Neuronal stem cell (in vitro differentiated cells): ENCODE measurements at regions not wholly inside any gene's neighbourhood (a gene's known extent, or its start where the extent isn't known, plus 50 kb on each side); places are given as distances from the start of the nearest gene placed in this dataset.

Experiments
- DNase-seq: peaks from one replicate; pipeline ENCODE4 v3.0.0-alpha.2; 2013; ENCODE audit warnings: low spot score
- H2AFZ ChIP-seq: one replicate; pipeline ENCODE4 v1.6.1; 2013; ENCODE audit warnings: mild to moderate bottlenecking, low read length, inconsistent platforms
- H2AK5ac ChIP-seq: 2 replicates; pipeline ENCODE4 v1.6.1; 2013; ENCODE audit warnings: low read depth, mild to moderate bottlenecking, inconsistent platforms, low read length, moderate library complexity, mixed read lengths
- H2BK120ac ChIP-seq: 2 replicates; pipeline ENCODE4 v1.6.1; 2013; ENCODE audit warnings: low read depth, mild to moderate bottlenecking, inconsistent platforms, low read length, moderate library complexity, mixed read lengths
- H2BK12ac ChIP-seq: one replicate; pipeline ENCODE4 v1.6.1; 2013; ENCODE audit warnings: low read length, inconsistent platforms
- H2BK15ac ChIP-seq: 2 replicates; pipeline ENCODE4 v1.6.1; 2013; ENCODE audit warnings: mild to moderate bottlenecking, low read length, inconsistent platforms, mixed read lengths
- H2BK5ac ChIP-seq: one replicate; pipeline ENCODE4 v1.6.1; 2013; ENCODE audit warnings: inconsistent platforms, mild to moderate bottlenecking, low read length, moderate library complexity
- H3K14ac ChIP-seq: one replicate; pipeline ENCODE4 v1.6.1; 2013; ENCODE audit warnings: low read length, inconsistent platforms
- H3K18ac ChIP-seq: 2 replicates; pipeline ENCODE4 v1.6.1; 2013; ENCODE audit warnings: low read length, inconsistent platforms
- H3K23ac ChIP-seq: 2 replicates; pipeline ENCODE4 v1.6.1; 2013; ENCODE audit warnings: low read depth, mild to moderate bottlenecking, mixed read lengths, low read length, inconsistent platforms; ENCODE audit not compliant: poor library complexity
- H3K27ac ChIP-seq: replicated peaks from 3 replicates; pipeline ENCODE4 v1.5.1; 2013; ENCODE audit warnings: low read length, inconsistent platforms
- H3K27me3 ChIP-seq, 3 experiments: 2 replicates each; pipeline ENCODE4 v1.6.1; 2013; ENCODE audit warnings: low read length in 3 of 3, mild to moderate bottlenecking in 2 of 3, inconsistent platforms in 1 of 3, low read depth in 1 of 3, mixed read lengths in 1 of 3, moderate library complexity in 1 of 3; ENCODE audit not compliant: control insufficient read depth in 3 of 3, insufficient read depth in 3 of 3
- H3K36me3 ChIP-seq, 2 donors: replicated peaks in 1 of 2; 2 replicates each; pipeline ENCODE4 v1.6.1; 2013; ENCODE audit warnings: low read length in 2 of 2; ENCODE audit not compliant: control insufficient read depth in 2 of 2, insufficient read depth in 2 of 2
- H3K4ac ChIP-seq: 2 replicates; pipeline ENCODE4 v1.6.1; 2013; ENCODE audit warnings: inconsistent platforms, mild to moderate bottlenecking, low read length, moderate library complexity
- H3K4me1 ChIP-seq, 2 donors: 1 replicate in 1 of 2; 2 replicates in 1 of 2; pipeline ENCODE4 v1.6.1; 2013; ENCODE audit warnings: low read length in 2 of 2, low read depth in 1 of 2; ENCODE audit not compliant: control insufficient read depth in 2 of 2, insufficient read depth in 1 of 2
- H3K4me2 ChIP-seq: one replicate; pipeline ENCODE4 v1.6.1; 2013; ENCODE audit warnings: mild to moderate bottlenecking, low read length, inconsistent platforms; ENCODE audit not compliant: insufficient read depth, poor library complexity, severe bottlenecking
- H3K4me3 ChIP-seq, 2 donors: 2 replicates each; pipeline ENCODE4 v1.5.1; 2013; ENCODE audit warnings: low read length in 2 of 2, mild to moderate bottlenecking in 2 of 2, inconsistent platforms in 1 of 2, moderate library complexity in 1 of 2
- H3K79me1 ChIP-seq: one replicate; pipeline ENCODE4 v1.6.1; 2013; ENCODE audit warnings: low read depth, mild to moderate bottlenecking, inconsistent platforms, low read length, moderate library complexity
- H3K9ac ChIP-seq: one replicate; pipeline ENCODE4 v1.6.1; 2013; ENCODE audit warnings: mild to moderate bottlenecking, low read depth, low read length, inconsistent platforms; ENCODE audit not compliant: poor library complexity
- H3K9me3 ChIP-seq, 2 donors: replicated peaks in 1 of 2; 2 replicates each; pipeline versions ENCODE3 to v1.6.1; 2013; ENCODE audit warnings: low read length in 2 of 2, mild to moderate bottlenecking in 2 of 2, inconsistent platforms in 1 of 2, low read depth in 1 of 2, mixed read lengths in 1 of 2, moderate library complexity in 1 of 2; ENCODE audit not compliant: control insufficient read depth in 2 of 2, insufficient read depth in 1 of 2
- H4K8ac ChIP-seq: one replicate; pipeline ENCODE4 v1.6.1; 2013; ENCODE audit warnings: low read depth, mild to moderate bottlenecking, inconsistent platforms, low read length, moderate library complexity
- H4K91ac ChIP-seq: one replicate; pipeline ENCODE4 v1.6.1; 2013; ENCODE audit warnings: low read length, low read depth, mild to moderate bottlenecking, inconsistent platforms; ENCODE audit not compliant: poor library complexity
- WGBS, 2 donors: extraction: QIAGEN DNeasy Blood & Tissue Kit; methylation state at CpG; one replicate each; pipeline ENCODE4 v1.1.7; 2013; ENCODE audit warnings: missing lambda C conversion rate in 2 of 2, mixed read lengths in 1 of 2; ENCODE audit not compliant: insufficient read length in 2 of 2, insufficient replicate concordance in 1 of 2; ENCODE audit errors: extremely low coverage in 2 of 2; 5-methylcytosine and 5-hydroxymethylcytosine counted together

DNA sequence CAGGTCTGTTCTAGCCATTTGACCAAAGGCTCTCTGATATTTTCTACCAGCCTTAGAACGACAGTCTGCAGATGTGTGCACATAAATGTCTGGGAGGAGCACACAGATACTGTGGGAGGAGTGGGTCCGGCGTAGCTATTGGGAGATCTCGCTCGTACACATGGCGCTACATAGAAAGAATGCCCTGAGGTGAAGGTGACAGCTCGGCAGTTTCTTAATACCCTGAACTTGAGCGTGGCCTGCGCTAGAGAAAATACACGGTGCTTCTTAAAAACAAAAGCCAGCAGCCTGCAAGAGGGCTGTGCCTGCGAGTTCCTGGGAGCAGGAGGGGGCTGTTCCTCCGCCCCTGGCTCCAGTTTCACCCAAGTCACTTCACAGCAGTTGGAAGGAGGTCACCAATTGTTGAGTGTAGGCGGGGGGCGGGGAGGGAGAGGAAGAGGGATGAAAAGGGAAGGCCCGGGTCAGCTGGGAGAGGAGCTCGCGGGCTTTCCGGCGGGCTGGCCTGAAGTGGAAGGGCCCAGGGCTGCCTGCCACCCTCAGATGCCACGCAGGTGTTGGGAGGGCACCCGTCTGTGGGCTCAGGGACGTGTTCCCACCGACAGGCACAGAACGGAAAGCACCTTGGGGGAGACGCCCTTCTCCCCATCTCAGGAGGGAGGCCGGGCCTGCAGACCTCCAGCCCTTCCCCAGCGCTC, 124.7 kb upstream of the ZNF516 start:
- H3K18ac ChIP-seq, result peak overlapping the region; percentile 97
- H3K14ac ChIP-seq, result no peak overlapping the region
- no peak overlapping the region for H4K8ac ChIP-seq
- no peak overlapping the region for H2BK15ac ChIP-seq
- H2AK5ac ChIP-seq, result no peak overlapping the region
- H3K27me3 ChIP-seq, result peaks cover 0 to 4% (median 0%) of the 10 kb centered on the region in 3 experiments
- peak overlapping the region; percentile 77 for H3K4me2 ChIP-seq
- no peak overlapping the region for H2BK5ac ChIP-seq
- peak overlapping the region; percentile 14 for H2BK12ac ChIP-seq
- H2BK120ac ChIP-seq, result no peak overlapping the region
- peak overlapping the region; percentile 85 for H2AFZ ChIP-seq
- H3K9me3 ChIP-seq, result no peaks in the 10 kb centered on the region
- H4K91ac ChIP-seq, result no peak overlapping the region
- H3K27ac ChIP-seq, result peak overlapping the region; percentile 61
- H3K79me1 ChIP-seq, result no peaks in the 10 kb centered on the region
- no peak overlapping the region for H3K23ac ChIP-seq
- H3K36me3 ChIP-seq, result no peaks in the 10 kb centered on the region
- no peak overlapping the region for H3K4ac ChIP-seq
- H3K4me1 ChIP-seq, result peaks cover 23 to 33% of the 10 kb centered on the region in 2 donors
- peak overlapping the region; percentile 93 for H3K9ac ChIP-seq
- peak; percentile 77 for DNase-seq
- peak overlapping the region in 1 of 2 donors; percentile 39 for H3K4me3 ChIP-seq
- no CpG with 5 or more reads among the region's 27 CpGs for WGBS, 2 donors

DNA sequence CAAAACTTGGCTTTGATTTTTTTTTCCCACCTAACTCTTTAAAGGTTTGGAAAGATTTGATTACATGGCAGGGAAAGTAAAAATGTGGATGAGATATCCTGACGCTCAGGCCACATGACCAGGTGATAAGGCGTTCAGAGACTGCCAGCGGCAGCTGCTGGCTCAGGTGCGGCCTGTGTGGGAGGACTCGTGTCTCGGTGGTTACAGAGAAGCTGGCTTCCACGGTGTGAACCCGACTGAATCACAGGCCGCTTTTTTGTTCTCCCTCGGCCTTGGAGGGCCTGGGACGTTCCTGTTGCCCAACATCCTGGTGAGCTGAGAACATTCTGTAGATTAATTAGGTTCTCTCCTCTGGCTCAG, 124.2 kb upstream of the ZNF516 start:
- H3K4me3 ChIP-seq, result peak overlapping the region in 1 of 2 donors; percentile 39
- peak overlapping the region; percentile 85 for H2AFZ ChIP-seq
- H2BK5ac ChIP-seq, result no peak overlapping the region
- peak overlapping the region; percentile 14 for H2BK12ac ChIP-seq
- no peak overlapping the region for H3K14ac ChIP-seq
- no peak overlapping the region for H4K8ac ChIP-seq
- H3K23ac ChIP-seq, result no peak overlapping the region
- no peak for DNase-seq
- peaks cover 23 to 33% of the 10 kb centered on the region in 2 donors for H3K4me1 ChIP-seq
- no peak overlapping the region for H4K91ac ChIP-seq
- no peaks in the 10 kb centered on the region for H3K79me1 ChIP-seq
- H3K18ac ChIP-seq, result peak overlapping the region; percentile 97
- H3K4me2 ChIP-seq, result peak overlapping the region; percentile 77
- no peak overlapping the region for H3K27ac ChIP-seq
- H3K27me3 ChIP-seq, result peaks cover 0 to 4% (median 0%) of the 10 kb centered on the region in 3 experiments
- no peaks in the 10 kb centered on the region for H3K36me3 ChIP-seq
- no peak overlapping the region for H3K4ac ChIP-seq
- H3K9me3 ChIP-seq, result no peaks in the 10 kb centered on the region
- no peak overlapping the region for H3K9ac ChIP-seq
- no CpG with 5 or more reads among the region's 11 CpGs for WGBS, 2 donors
- H2BK15ac ChIP-seq, result no peak overlapping the region
- no peak overlapping the region for H2AK5ac ChIP-seq
- no peak overlapping the region for H2BK120ac ChIP-seq

- Histone ChIP-seq H2BK120ac (no peak overlapping the region), H3K4ac (no peak overlapping the region), H3K4me3 (no peak overlapping the region), H2BK5ac (no peak overlapping the region), H2AFZ (no peak overlapping the region), H2AK5ac (no peak overlapping the region), H2BK15ac (no peak overlapping the region), H3K9me3 (no peaks in the 10 kb centered on the region), H3K4me2 (no peak overlapping the region), H3K9ac (no peak overlapping the region), H4K8ac (no peak overlapping the region), H3K27me3 (peaks cover 0 to 4% (median 0%) of the 10 kb centered on the region in 3 experiments), H4K91ac (no peak overlapping the region), H3K27ac (no peak overlapping the region), H3K4me1 (peaks cover 21 to 33% of the 10 kb centered on the region in 2 donors), H3K79me1 (no peaks in the 10 kb centered on the region), H3K23ac (no peak overlapping the region), H3K14ac (no peak overlapping the region), H2BK12ac (no peak overlapping the region), H3K36me3 (no peaks in the 10 kb centered on the region), H3K18ac (no peak overlapping the region)
- DNase-seq, result no peak
- whole genome bisulfite sequencing, 2 donors, result no CpG with 5 or more reads among the region's 2 CpGs
These were observed 123.7 kb upstream of the ZNF516 start for GRCh38 chr18:76618721-76619120.

- DNase-seq, result no peak
- Histone ChIP-seq H3K4ac (no peak overlapping the region), H3K4me2 (no peak overlapping the region), H2BK15ac (no peak overlapping the region), H2BK120ac (no peak overlapping the region), H4K8ac (no peak overlapping the region), H2AK5ac (no peak overlapping the region), H2BK5ac (no peak overlapping the region), H2BK12ac (no peak overlapping the region), H3K18ac (no peak overlapping the region), H3K79me1 (no peaks in the 10 kb centered on the region), H3K4me1 (peaks cover 15 to 18% of the 10 kb centered on the region in 2 donors), H4K91ac (no peak overlapping the region), H3K27me3 (peaks cover 0 to 4% (median 0%) of the 10 kb centered on the region in 3 experiments), H3K14ac (no peak overlapping the region), H3K9ac (no peak overlapping the region), H3K27ac (no peak overlapping the region), H3K4me3 (no peak overlapping the region), H2AFZ (no peak overlapping the region), H3K36me3 (no peaks in the 10 kb centered on the region), H3K23ac (no peak overlapping the region), H3K9me3 (no peaks in the 10 kb centered on the region)
- WGBS, 2 donors, result no CpG with 5 or more reads among the region's 7 CpGs
These were observed 121.3 kb upstream of the ZNF516 start for GRCh38 chr18:76616373-76616772.
